Fibroblast of the aortic adventitia (primary cell): ENCODE measurements at regions not wholly inside any gene's neighbourhood (a gene's known extent, or its start where the extent isn't known, plus 50 kb on each side); places are given as distances from the start of the nearest gene placed in this dataset.

ENCODE experiments used
- DNase-seq: peaks from one replicate; pipeline ENCODE4 v3.0.0-alpha.2; 2010; ENCODE audit warnings: low read depth
- H3K4me3 ChIP-seq: 2 replicates; pipeline ENCODE4 v1.5.1; 2011; ENCODE audit warnings: low read depth, mild to moderate bottlenecking, control low read depth, low read length, moderate library complexity
- TF ChIP-seq, protein P1 (sequence below): IDR thresholded peaks from 2 replicates; pipeline ENCODE4 v1.5.1; 2011; ENCODE audit warnings: mild to moderate bottlenecking, low read length, control low read depth, inconsistent platforms; ENCODE audit not compliant: insufficient read depth

DNA sequence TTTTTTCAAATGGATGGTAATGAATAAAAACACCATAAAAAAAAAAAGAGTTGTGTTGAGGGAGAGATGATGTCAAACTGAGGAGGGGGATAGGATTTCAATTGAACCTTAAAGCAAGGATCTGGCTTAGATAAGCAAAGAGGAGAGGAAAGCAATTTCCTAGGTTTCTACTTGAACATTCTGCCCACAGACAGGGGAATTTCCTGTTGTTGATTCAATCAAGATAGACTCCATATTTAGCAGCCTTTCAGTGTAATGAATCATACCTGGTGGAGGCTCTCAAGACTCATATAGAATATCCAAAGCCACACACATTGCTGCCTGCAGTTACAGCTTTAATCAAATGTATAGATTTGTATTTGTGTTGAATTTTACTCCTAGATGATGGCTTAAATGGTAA, 294.4 kb upstream of the PIK3C3 start:
- DNase-seq, result no peak

DNA sequence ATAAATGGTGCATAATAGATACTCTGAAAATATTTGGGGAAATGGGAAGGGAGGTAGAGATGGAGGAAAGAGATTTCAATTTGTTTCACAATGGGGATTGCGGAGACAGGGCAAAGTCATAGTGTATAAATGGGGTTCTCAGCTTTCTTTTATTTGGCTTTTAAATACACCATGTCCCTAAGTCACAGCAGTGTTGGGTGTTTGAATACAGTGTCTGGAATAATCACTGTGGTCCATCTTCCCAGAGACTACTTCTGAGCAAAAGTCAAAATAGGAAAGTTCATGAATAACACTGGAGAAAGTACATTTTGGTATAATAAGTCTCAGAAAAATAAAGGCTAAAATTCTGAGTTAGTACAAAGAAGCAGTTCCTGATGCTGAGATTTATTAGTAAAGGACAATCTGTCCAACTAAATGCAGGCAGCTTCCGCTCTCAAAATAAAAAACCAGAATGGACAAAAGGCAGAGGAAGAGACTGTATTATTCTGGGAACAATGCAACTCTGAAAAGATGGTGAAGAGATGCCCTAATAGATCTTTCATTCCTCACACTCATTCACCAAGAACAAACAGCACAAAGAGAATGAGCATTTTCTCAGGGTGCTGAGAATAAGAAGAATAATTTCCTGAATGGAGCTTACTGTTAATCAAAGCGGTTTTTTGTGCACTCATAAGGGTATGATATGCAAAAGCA, 295.4 kb upstream of the PIK3C3 start:
- H3K4me3 ChIP-seq, result no peak overlapping the region
- TF ChIP-seq, protein P1, sequence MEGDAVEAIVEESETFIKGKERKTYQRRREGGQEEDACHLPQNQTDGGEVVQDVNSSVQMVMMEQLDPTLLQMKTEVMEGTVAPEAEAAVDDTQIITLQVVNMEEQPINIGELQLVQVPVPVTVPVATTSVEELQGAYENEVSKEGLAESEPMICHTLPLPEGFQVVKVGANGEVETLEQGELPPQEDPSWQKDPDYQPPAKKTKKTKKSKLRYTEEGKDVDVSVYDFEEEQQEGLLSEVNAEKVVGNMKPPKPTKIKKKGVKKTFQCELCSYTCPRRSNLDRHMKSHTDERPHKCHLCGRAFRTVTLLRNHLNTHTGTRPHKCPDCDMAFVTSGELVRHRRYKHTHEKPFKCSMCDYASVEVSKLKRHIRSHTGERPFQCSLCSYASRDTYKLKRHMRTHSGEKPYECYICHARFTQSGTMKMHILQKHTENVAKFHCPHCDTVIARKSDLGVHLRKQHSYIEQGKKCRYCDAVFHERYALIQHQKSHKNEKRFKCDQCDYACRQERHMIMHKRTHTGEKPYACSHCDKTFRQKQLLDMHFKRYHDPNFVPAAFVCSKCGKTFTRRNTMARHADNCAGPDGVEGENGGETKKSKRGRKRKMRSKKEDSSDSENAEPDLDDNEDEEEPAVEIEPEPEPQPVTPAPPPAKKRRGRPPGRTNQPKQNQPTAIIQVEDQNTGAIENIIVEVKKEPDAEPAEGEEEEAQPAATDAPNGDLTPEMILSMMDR, result no peak
- no peak for DNase-seq

More for the DNA sequence above, 294.4 kb upstream of the PIK3C3 start:
- no peak overlapping the region for H3K4me3 ChIP-seq
- TF ChIP-seq, protein P1, result no peak

DNA sequence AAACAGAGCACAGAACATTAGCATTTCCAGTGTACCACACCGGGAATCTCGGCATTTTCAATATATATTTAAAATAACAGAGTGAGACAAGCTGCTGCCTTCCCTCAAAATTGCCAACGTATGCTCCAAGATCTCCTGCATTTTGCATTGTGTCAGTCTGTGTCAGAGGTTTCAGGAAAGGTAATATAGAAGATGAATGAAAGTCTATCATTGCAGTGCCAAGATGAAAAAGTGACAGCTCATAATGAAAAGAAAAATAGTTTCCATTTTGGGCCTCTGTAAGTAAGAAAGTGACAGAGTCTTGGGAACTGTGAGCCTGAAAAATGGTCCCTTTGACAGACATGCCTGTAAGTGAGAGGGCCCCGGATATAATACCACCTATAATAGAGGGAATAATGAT, 297.8 kb upstream of the PIK3C3 start:
- TF ChIP-seq, protein P1, result no peak
- DNase-seq, result no peak
- H3K4me3 ChIP-seq, result no peak overlapping the region

DNA sequence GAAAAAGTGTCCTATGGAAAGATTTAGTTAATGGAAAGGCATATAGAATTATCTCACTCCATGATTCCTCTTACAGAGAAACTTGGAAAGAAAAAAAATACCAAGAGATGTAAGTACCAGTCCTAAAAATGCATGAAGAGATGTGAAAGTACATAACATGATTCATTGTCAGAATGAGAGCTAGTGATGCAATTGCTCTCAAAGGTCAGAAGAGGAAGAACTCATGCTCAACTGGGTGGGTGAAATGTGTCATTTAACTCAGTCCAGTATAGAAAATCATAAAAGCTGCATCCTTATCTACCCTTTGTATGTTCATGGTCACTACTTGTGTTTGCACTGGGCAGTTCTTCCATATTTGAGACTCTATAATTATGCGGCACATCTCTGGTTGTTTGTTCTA, 300.0 kb upstream of the PIK3C3 start:
- TF ChIP-seq, protein P1, result no peak
- DNase-seq, result no peak
- H3K4me3 ChIP-seq, result no peak overlapping the region

DNA sequence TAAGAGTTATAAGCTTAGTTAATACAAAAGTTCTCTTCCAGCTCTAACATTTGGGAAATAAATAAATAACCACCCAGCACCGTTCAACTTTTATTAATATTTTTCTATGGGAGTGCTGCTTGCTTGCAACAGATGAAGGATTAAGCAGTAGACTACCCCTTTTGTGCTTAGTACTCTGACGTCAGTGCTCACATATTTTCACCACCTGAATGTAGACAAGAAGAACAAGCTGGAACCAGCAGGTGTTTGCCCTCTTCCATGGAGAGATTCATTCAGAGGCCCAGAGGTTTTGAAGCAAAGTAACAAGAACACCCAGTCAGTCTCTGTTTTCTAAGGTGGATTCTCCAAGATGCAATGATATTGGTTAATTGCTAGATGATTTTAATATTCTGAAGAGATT, 307.1 kb upstream of the PIK3C3 start:
- no peak for DNase-seq
- H3K4me3 ChIP-seq, result no peak overlapping the region
- TF ChIP-seq, protein P1, result no peak

DNA sequence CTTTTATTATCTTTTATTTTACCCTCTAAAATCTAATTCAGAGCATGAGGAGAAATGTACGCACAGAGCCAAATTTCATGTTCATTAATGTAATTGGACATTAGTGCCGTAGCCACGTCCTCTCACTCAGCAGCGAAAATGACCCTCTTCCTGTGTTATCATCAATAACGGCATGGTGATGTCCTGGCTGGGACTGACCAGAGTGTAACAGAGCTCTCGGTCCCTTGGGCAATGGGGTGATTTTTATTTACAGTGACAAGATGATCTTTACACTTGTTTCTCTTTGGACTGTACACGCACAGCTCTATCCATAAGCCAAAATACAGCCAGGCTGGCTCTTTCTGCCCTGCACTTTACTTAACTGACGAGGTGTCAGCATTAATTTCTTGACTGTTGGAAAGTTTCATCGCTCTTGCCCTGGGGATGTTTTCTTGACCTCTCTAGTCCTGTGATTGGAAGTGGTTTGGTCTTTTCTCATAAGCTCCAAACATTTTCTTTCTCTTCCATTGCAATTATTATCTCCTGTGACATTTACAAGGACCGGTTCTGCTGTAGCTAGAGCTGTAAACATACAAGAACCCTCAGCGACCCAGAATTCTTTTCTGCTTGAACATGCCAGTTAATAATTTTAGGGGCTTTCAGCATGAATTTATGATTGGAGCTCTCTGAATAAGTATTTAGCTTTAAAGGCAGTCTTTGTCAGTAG, 308.0 kb upstream of the PIK3C3 start:
- TF ChIP-seq, protein P1, result no peak
- no peak for DNase-seq
- no peak overlapping the region for H3K4me3 ChIP-seq
